Activated naive CD4-positive, alpha-beta T cell treated with anti-CD3 and anti-CD28 coated beads, Interleukin-2, amount 50 U/mL, for 72 hours (primary cell): ENCODE measurements at regions not wholly inside any gene's neighbourhood (a gene's known extent, or its start where the extent isn't known, plus 50 kb on each side); places are given as distances from the start of the nearest gene placed in this dataset.
"Not testable (repeated sequence)": the region's sequence is repeated elsewhere in the genome, so short reads cannot be mapped to it uniquely, and the experiment has no call there.

Source experiments
- ATAC-seq, 2 donors: fragments of 150-1000 bp; cut with Tn5 transposase; 2 replicates each; pipeline ENCODE4 v1.10.0; 2021; ENCODE audit warnings: mild to moderate bottlenecking in 2 of 2, moderate library complexity in 2 of 2
- DNase-seq, 2 donors: peaks; one replicate each; pipeline ENCODE4 v3.0.0; 2021 to 2022; ENCODE audit warnings: low spot score in 2 of 2
- H3K27ac Mint-ChIP-seq, 2 donors: one replicate each; pipeline ENCODE4 v1.8.0; 2022; ENCODE audit warnings: mild to moderate bottlenecking in 2 of 2, mixed read lengths in 2 of 2
- H3K36me3 Mint-ChIP-seq, 2 donors: one replicate each; pipeline ENCODE4 v1.8.0; 2022; ENCODE audit warnings: mixed read lengths in 2 of 2
- H3K9me3 Mint-ChIP-seq, 2 donors: one replicate each; pipeline ENCODE4 v1.8.0; 2022; ENCODE audit warnings: mixed read lengths in 2 of 2

- Mint-ChIP-seq H3K36me3 (no peaks in the 10 kb centered on the region), H3K27ac (no peak overlapping the region), H3K9me3 (peaks cover 4 to 6% of the 10 kb centered on the region in 2 donors)
- DNase-seq (no peak), ATAC-seq (no peak)
Observed at GRCh38 chr6:62993951-62994350, 217.3 kb upstream of the FKBP1C start.

GRCh38 chr6:62998022-62998421 lies 213.2 kb upstream of the FKBP1C start:
- Mint-ChIP-seq H3K36me3 (no peaks in the 10 kb centered on the region), H3K27ac (no peak overlapping the region), H3K9me3 (peaks cover 0 to 3% of the 10 kb centered on the region in 2 donors)
- DNase-seq (no peak), ATAC-seq (no peak)

- not testable (repeated sequence) for H3K27ac Mint-ChIP-seq, H3K9me3 Mint-ChIP-seq
Observed at GRCh38 chr6:62999242-62999641, 212.0 kb upstream of the FKBP1C start.

GRCh38 chr6:62999796-63000195 lies 211.5 kb upstream of the FKBP1C start:
- DNase-seq, result no peak
- no peak for ATAC-seq
- Mint-ChIP-seq H3K36me3 (no peaks in the 10 kb centered on the region), H3K9me3 (peaks cover 0 to 4% of the 10 kb centered on the region in 2 donors), H3K27ac (no peak overlapping the region)

More at GRCh38 chr6:62999242-62999641, 212.0 kb upstream of the FKBP1C start:
- not testable (repeated sequence) for DNase-seq, ATAC-seq, H3K36me3 Mint-ChIP-seq

- H3K27ac Mint-ChIP-seq, DNase-seq, ATAC-seq, H3K36me3 Mint-ChIP-seq: not testable (repeated sequence)
- peaks cover 18 to 21% of the 10 kb centered on the region in 2 donors for H3K9me3 Mint-ChIP-seq
Observed at GRCh38 chr6:63006018-63006417, 205.3 kb upstream of the FKBP1C start.

- DNase-seq, H3K27ac Mint-ChIP-seq, ATAC-seq, H3K36me3 Mint-ChIP-seq: not testable (repeated sequence)
- peaks cover 9 to 12% of the 10 kb centered on the region in 2 donors for H3K9me3 Mint-ChIP-seq
Observed at GRCh38 chr6:63010962-63011361, 200.3 kb upstream of the FKBP1C start.

GRCh38 chr6:63014290-63014689 lies 197.0 kb upstream of the FKBP1C start:
- ATAC-seq (no peak), DNase-seq (no peak)
- no peaks in the 10 kb centered on the region for H3K36me3 Mint-ChIP-seq
- no peak overlapping the region for H3K27ac Mint-ChIP-seq
- H3K9me3 Mint-ChIP-seq, result peaks cover 0 to 4% of the 10 kb centered on the region in 2 donors

- Mint-ChIP-seq H3K27ac (no peak overlapping the region), H3K9me3 (peaks cover 3 to 8% of the 10 kb centered on the region in 2 donors), H3K36me3 (no peaks in the 10 kb centered on the region)
Observed at GRCh38 chr6:63022631-63023030, 188.6 kb upstream of the FKBP1C start.

GRCh38 chr6:63023726-63024125 lies 187.5 kb upstream of the FKBP1C start:
- DNase-seq (no peak), ATAC-seq (no peak)
- Mint-ChIP-seq H3K27ac (peak overlapping the region in 1 of 2 donors; percentile 8), H3K9me3 (peaks cover 3 to 11% of the 10 kb centered on the region in 2 donors), H3K36me3 (no peaks in the 10 kb centered on the region)

More at GRCh38 chr6:63022631-63023030, 188.6 kb upstream of the FKBP1C start:
- ATAC-seq (no peak), DNase-seq (no peak)

GRCh38 chr6:63049216-63049615 lies 162.1 kb upstream of the FKBP1C start:
- peak overlapping the region in 1 of 2 donors; percentile 19 for H3K27ac Mint-ChIP-seq
- no peak for ATAC-seq
- no peaks in the 10 kb centered on the region for H3K36me3 Mint-ChIP-seq
- no peak for DNase-seq
- H3K9me3 Mint-ChIP-seq, result peaks cover 10 to 13% of the 10 kb centered on the region in 2 donors

- H3K36me3 Mint-ChIP-seq, DNase-seq, ATAC-seq, H3K27ac Mint-ChIP-seq: not testable (repeated sequence)
- H3K9me3 Mint-ChIP-seq, result peaks cover 10 to 13% of the 10 kb centered on the region in 2 donors
Observed at GRCh38 chr6:63053206-63053605, 158.1 kb upstream of the FKBP1C start.

- no peak for ATAC-seq
- Mint-ChIP-seq H3K36me3 (no peaks in the 10 kb centered on the region), H3K27ac (no peak overlapping the region), H3K9me3 (peaks cover 0 to 8% of the 10 kb centered on the region in 2 donors)
- no peak for DNase-seq
Observed at GRCh38 chr6:63058601-63059000, 152.7 kb upstream of the FKBP1C start.

- ATAC-seq, result no peak
- Mint-ChIP-seq H3K27ac (no peak overlapping the region), H3K9me3 (peaks cover 4 to 5% of the 10 kb centered on the region in 2 donors), H3K36me3 (no peaks in the 10 kb centered on the region)
- no peak for DNase-seq
Observed at GRCh38 chr6:63063631-63064271, 147.5 kb upstream of the FKBP1C start.

GRCh38 chr6:63066055-63066704 lies 145.1 kb upstream of the FKBP1C start:
- H3K27ac Mint-ChIP-seq, result no peak overlapping the region
- no peak for ATAC-seq

GRCh38 chr6:63094947-63095346 lies 116.3 kb upstream of the FKBP1C start:
- DNase-seq (no peak), ATAC-seq (no peak)
- H3K9me3 Mint-ChIP-seq, result peaks cover 4 to 11% of the 10 kb centered on the region in 2 donors
- no peak overlapping the region for H3K27ac Mint-ChIP-seq
- H3K36me3 Mint-ChIP-seq, result no peaks in the 10 kb centered on the region

More at GRCh38 chr6:63066055-63066704, 145.1 kb upstream of the FKBP1C start:
- DNase-seq, result no peak
- Mint-ChIP-seq H3K36me3 (no peaks in the 10 kb centered on the region), H3K9me3 (peaks cover 1 to 10% of the 10 kb centered on the region in 2 donors)

- ATAC-seq (no peak), DNase-seq (no peak)
- H3K36me3 Mint-ChIP-seq, result no peaks in the 10 kb centered on the region
- H3K27ac Mint-ChIP-seq, result no peak overlapping the region
- H3K9me3 Mint-ChIP-seq, result peaks cover 4 to 12% of the 10 kb centered on the region in 2 donors
Observed at GRCh38 chr6:63097222-63097621, 114.0 kb upstream of the FKBP1C start.

- no peaks in the 10 kb centered on the region for H3K36me3 Mint-ChIP-seq
- peaks cover 10 to 16% of the 10 kb centered on the region in 2 donors for H3K9me3 Mint-ChIP-seq
- no peak overlapping the region for H3K27ac Mint-ChIP-seq
- DNase-seq (no peak), ATAC-seq (no peak)
Observed at GRCh38 chr6:63098789-63099188, 112.5 kb upstream of the FKBP1C start.
